GM19099 (cell line): ENCODE measurements at regions not wholly inside any gene's neighbourhood (a gene's known extent, or its start where the extent isn't known, plus 50 kb on each side); places are given as distances from the start of the nearest gene placed in this dataset.

Experiments used
- POLR2A ChIP-seq: IDR thresholded peaks from 3 replicates; pipeline ENCODE4 v1.6.1; 2011; ENCODE audit warnings: low read depth; ENCODE audit not compliant: insufficient read length; ENCODE audit errors: extremely low read depth

GRCh38 chr6:88251301-88251700 is 85.2 kb upstream of the CNR1 start:
- no peak for TF ChIP-seq POLR2A

DNA sequence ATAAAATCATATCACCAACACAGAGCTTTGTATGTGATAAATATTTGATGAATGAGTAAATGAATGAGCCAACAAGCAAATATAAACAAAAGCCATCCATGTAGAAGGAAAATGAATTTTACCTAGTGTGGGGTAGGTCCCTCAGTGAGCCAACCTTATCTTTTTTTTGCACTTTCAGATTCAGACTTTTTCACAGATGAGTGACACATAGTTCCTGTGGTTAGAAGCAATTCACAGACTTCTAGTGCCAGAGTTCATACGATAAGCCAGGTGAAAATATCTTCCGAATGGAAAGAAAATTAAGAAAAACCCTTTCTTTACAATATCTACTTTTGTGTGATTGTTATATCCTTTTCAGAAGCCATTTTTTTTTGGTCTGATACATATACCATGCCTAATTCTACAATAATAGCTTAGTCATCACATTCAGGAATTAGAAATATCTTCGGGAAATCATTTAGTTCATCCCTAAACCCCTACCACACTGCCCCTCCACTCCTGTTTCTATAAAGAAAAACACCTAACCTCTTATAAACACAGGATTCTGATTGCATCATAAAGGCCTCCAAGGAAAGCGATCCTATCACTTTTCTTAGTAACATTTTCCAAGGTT is 82.7 kb upstream of the CNR1 start:
- TF ChIP-seq POLR2A = no peak

DNA sequence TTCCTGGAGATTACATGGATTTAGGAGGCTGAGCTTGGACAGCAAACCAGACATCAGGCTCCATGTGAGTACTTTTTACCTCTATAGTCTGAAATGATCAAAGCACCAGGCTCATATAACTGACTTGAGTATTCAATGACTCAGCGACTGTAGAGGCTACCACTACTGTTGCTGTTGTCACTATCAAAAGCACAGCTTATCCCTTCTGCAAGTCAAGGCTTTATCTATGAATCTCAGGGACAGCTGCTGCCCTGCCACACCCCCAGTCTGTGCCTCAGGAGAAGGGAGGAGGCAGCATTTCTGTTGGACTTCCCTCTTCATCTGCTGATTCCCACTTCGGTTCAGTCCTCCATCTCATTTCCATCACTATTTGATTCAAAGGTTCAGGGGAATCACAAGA is 80.5 kb upstream of the CNR1 start:
- TF ChIP-seq POLR2A = no peak

- TF ChIP-seq POLR2A = no peak
These were observed 78.6 kb upstream of the CNR1 start for GRCh38 chr6:88244721-88245120.

DNA sequence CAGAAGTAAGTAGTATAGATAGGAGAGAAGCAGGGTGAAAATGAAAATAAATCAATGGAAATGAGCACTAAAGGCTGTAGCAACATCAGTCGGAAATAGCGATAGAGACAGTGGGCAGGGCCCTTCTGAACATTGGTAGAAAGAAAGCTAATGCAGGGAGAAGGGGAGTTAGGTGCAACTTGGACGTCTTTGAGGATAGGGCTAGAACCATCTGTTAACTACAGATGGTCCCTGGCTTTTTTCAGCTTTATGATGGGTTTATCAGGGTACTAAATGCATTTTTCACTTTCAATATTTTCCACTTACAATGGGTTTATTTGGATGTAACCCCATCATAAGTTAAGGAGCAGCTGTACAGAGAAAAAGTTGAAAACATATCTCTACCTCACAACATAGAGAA is 72.8 kb upstream of the CNR1 start:
- no peak for TF ChIP-seq POLR2A

- TF ChIP-seq POLR2A = no peak
These were observed 71.9 kb upstream of the CNR1 start for GRCh38 chr6:88238065-88238464.

DNA sequence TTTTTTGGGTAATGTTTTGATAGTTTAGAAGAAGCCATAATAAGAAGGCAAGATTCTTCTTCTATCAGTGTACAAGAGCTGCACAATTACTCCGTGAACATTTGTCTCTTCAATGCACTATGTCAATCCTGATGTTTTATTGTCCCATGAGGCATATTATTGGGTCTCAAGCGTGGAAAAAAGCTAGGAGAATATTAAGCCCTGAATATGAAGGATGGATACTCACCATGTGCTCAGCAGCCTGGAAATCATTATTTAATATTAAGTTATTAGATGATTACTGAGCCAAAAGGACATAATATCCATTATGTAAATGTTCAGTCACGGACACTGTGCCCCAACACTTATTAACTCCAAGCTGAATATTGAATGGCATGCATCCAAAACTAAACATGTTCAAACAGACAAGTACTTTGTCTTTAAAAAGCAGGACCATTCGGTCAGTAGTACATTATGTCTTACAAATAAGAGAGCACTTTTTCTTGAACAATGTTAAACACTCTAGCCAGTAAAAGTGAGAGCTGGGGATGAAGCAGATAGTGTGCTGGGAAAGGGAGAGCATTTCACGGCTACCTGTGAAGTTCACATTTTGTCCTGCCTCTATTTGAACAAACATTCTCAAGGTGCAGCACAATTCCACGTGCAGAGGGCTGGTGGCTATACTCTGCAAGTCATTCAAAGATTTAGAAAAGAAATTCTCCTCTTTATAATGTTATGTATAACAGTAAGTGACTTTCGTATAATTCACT is 70.6 kb upstream of the CNR1 start:
- TF ChIP-seq POLR2A = no peak

DNA sequence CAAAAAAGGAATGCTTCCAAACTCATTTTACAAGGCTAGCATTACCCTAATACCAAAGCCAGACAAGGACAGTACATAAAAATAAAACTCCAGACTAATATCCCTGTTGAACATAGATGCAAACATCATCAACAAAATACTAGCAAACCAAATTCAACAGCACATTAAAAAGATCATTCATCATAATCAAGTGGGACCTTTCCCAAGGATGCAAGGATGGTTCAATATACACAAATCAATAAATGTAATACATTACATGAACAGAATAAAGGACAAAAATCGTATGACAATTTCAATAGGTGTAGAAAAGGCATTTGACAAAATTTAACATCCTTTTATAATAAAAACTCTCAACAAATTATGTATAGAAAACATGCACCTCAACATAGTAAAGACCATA is 66.6 kb upstream of the CNR1 start:
- TF ChIP-seq POLR2A = no peak

DNA sequence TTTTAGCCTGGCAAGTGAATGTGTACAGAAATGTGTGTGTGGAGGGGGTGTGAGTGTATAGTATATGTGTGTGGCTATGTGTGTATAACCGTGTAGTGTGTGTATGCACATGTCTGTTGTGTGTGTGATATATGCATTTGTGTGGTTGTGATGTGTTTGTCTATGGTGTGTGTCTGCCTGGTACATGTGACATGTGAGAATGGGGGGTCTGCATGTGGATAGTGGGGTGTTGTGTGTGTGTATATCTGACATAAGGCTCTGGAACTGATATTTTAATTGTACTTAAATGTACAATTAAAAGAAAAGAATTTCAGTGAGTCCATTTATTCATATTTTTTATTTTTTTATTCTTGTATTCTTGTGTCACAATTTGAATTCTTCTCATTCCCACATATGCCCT is 57.2 kb upstream of the CNR1 start:
- no peak for TF ChIP-seq POLR2A

DNA sequence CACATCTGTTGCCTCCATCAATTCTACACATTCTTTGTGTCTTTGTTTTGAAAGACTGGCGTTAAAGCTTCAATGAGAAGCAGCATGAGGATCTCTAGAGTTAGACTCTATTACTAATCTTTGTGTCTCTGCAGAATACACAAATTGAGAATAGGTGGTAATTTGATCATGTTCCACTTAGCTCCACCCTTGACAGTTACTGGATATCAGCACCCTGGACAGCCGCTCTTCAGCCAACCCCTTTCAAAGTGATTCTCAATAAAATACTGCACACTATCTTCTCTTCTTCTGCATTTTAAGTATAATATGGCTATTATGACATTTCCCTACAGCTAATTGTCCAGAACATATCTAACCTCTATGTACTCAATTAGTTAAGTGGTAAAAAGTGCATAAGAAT is 54.3 kb upstream of the CNR1 start:
- no peak for TF ChIP-seq POLR2A

GRCh38 chr6:88216182-88216581 is 50.0 kb upstream of the CNR1 start:
- no peak for TF ChIP-seq POLR2A
